Stimulated activated CD8-positive, alpha-beta memory T cell treated with anti-CD3 and anti-CD28 coated beads, Interleukin-15, amount 100 ng/mL, for 4 hours (primary cell): ENCODE measurements at regions not wholly inside any gene's neighbourhood (a gene's known extent, or its start where the extent isn't known, plus 50 kb on each side); places are given as distances from the start of the nearest gene placed in this dataset.

ENCODE experiments used
- DNase-seq, 2 donors: peaks; one replicate each; pipeline ENCODE4 v3.0.0-alpha.2; 2020; ENCODE audit warnings: low read depth in 2 of 2

GRCh38 chr22:46078241-46079092, 71.9 kb upstream of the PPARA start:
- DNase-seq: no peak

DNA sequence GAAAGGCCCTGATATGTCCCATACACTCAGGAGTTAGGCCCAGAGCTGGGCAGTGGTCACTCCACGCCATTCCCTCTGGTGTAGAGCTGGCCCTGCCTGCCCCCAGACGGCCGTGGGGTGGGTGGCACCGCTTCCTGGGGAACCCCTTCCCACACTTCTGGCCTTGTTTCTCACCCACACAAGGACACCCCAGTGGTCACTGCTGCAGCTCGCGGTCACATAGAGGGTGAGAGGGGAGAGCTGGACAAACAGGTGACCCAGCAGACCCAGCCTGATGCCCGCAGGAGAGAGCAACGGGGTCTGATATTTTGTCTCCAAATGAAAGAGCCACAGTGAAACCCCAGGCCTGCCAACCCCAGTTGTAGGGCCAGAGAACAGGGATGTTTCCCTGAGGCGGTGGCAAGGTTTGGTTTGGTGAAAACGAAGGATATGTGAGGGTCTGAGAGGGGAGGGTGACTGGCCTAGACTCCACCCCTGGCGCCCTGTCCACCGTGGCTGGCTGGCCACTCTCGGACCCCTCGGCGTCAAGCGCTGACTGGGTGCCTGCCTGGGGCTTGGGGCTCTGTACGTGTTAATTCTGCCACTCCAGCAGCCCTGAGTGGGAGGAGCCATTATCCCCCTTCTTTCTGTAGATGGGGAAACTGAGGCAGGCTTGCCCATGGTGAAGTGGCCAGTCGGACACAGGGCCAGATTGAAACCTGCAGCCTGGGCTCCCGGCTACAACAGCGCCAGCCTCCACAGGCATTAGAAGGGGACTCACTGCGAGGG, 71.0 kb upstream of the PPARA start:
- no peak for DNase-seq

DNA sequence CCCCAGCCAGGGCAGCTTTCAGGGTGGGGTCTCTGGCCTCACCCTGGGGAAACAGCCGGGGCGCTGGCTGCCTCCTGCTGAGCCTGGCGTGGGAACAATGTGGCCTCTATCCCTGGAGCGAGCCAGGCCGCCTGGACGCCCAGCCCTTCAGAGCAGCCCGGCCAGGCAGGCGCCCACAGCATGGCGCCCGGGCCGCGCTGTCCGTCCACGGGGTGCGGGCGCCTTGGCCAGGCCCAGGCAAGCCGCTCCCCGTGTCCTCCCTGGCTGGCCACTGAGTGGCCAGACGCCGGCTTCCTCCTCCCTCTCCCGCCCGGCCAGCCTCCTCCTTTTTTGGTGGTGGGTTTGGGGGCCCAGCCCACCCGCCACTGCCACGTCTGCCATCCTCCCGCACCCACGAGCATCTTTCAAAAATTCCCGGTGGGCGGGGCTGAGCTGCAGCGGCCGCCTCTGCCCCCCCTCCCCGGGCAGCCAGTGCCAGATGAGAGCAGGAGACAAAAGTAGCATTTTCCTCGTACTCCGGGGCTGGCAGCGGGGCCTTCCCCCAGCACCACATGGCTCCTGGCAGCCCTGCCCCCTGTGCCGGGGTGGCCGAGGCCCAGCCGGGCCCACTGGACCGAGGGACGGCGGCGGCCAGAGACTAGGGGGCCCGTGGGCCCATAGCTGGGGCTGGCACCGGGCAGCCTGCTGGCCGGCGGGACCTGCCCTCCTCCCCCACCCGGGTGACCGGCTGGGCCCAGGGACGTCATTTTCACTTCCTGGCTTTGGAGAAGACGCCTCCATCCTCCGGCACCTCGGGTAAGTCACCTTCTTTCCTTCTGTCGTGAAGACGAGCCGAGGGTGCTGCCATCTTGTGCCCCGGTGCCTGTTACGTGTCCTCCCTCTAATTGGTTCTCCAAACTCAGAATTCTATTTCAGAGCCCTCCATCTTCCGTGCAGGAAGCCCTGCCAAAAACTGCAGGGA, 70.2 kb upstream of the PPARA start:
- no peak for DNase-seq

GRCh38 chr22:46081036-46081830, 69.1 kb upstream of the PPARA start:
- DNase-seq: no peak

DNA sequence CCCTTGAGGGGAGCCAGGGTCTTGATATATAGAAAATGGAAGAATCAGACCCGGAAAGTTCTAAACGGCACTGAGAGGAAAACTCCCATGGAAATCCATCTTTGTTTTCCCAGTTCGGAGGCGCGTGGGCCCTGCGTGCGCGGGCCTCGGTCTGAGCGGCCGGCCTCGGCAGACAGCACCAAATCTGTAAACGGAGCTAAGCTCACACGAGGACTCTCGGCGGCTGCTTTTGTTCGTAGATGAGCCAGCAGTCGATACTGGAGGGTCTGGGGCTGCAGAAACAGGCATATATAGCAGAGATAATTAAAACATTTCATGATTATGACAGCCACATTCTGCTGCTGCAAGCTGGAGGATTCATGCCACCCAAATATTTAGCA, 68.5 kb upstream of the PPARA start:
- no peak for DNase-seq

- no peak for DNase-seq
Measured at GRCh38 chr22:46082633-46083032, 67.7 kb upstream of the PPARA start.

- DNase-seq: no peak
Measured at GRCh38 chr22:46083383-46084350, 66.7 kb upstream of the PPARA start.

GRCh38 chr22:46084376-46084775, 66.0 kb upstream of the PPARA start:
- DNase-seq: no peak

DNA sequence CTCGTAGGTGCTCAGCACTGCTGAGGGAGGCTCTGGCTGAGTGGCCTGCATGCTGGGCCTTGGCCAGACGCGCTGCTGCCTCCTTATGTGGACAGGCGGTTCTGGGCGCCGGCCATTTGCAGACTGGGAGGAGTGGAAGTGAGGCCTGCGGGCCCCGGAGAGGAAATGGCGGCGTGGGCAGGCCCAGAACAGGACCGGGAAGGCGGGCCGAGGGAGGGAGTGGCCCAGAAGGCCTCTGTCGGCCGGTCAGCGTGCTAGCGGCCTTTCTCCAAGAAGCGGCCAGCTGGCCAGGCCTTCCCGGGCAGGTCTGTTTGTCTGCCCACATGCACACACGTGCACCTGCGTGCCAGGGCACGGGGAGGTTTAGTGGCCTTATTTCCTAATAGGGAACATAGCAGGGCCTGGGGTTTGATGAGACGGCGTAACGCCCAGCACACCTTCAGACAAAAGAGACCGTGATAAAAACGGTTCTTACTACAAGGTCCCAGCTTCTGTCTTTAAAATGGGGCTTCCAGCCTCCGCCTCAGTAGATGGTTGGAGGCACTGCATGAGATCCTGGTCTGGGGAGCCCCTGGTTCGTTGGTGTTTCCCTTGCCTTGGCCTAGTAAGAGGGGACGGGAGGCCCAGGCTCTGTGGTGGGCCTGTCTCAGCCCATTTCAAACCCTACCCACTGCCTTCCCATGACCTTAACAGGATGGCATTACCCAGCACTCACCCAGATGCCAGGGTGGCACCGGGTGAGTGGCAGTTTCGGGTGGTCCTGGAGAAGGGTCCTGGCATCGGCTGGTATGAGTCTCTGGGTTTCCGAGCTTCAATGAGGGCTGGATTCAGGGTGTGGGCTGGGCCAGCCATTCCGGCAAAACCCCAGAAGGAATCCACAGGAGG, 65.1 kb upstream of the PPARA start:
- no peak for DNase-seq

- no peak for DNase-seq
Measured at GRCh38 chr22:46085828-46086576, 64.3 kb upstream of the PPARA start.

DNA sequence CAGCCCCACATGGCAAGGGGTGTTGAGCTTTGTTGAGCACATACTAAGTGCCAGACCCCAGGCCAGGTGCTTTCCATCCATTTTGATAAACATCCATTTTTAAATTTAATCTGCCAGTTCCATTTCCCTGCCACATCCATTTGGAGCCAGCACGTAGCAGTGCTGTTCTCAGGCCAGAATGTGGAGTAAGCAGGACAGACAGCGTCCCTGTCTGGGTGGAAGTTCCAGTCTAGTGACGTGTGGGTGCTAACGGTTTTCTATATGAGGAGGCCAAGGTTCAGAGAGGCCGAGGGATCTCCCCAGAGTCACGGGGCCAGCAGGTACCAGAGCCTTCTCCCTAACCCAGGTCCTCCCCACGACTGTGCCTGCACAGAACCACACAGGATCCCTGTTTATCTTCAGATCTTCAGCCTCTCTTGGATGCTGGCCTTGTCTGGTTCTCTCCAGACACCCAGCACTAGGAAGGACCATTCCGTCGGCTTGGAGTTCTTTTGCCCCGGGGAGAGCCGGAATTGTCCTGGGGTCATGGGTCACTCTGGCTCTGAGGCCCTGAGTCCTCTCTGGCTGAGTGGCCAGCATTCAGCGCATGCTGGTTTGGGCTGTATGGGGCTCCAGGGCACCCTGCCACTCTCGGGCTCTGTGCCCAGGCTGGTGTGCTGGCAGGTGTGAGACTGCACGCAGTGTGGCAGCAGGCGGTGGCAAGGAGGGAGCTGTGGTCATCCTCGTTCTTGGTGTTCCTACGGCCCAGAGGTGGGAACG, 63.6 kb upstream of the PPARA start:
- DNase-seq: no peak

DNA sequence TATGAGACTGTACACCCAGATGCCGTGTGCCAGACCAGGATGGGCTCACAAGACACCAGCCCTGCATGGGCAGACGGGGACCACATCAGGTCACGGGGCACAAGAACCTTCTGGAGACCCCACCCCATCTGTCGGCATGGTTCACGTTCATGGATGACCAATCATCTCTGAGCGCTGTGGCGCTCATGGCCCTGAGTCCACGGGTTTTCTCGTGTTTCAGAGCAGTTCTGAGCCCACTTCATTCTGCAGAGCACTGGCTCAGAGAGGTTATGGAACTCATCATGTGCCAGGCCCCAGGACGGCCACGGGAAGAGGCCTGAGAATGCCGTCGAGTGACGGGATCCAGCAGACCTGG, 63.0 kb upstream of the PPARA start:
- DNase-seq: no peak

GRCh38 chr22:46087816-46088277, 62.5 kb upstream of the PPARA start:
- no peak for DNase-seq

- DNase-seq: no peak
Measured at GRCh38 chr22:46088541-46089311, 61.6 kb upstream of the PPARA start.

DNA sequence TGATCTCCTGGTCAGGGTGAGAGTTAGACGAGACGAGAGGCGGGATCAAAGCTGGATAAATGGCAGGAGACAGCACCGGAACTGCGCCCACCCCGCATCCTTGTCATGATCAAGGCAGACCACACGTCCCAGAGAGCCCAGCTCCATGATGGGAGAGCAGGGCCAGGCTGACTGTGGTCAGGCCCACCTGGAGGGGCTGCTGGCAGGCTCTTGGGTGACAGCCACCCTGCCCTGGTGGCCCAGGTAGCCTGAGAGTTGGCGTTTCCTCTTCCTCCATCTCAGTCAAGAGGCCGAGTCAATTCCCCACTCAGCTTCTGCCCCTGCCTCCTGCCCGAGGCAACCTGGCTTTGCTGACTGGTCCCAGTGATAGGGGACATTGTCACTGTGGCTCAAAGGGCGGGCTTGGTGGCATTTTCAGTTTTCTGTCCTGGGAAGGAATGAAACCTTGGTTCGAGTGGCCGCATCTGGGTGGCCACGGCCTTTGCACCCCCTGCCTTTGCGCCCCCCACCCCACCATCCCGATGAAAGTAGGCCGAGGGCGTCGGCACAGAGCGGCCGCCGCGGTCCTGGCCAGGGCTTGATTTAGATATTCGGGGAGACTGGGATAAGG, 60.8 kb upstream of the PPARA start:
- DNase-seq: no peak

GRCh38 chr22:46090036-46090591, 60.2 kb upstream of the PPARA start:
- no peak for DNase-seq
